GM10248 (cell line): ENCODE measurements at regions not wholly inside any gene's neighbourhood (a gene's known extent, or its start where the extent isn't known, plus 50 kb on each side); places are given as distances from the start of the nearest gene placed in this dataset.

Source experiments
- CTCF ChIA-PET: fragments of 300-600 bp; sonication (Branson Sonifier 250); formaldehyde crosslinking; extraction: SDS; loops from one replicate; lab custom pipeline; 2021; ENCODE audit warnings: antibody characterized with exemption; lab: Yijun Ruan, JAX
- POLR2A ChIA-PET: fragments of 350-650 bp; sonication (Branson Sonifier 250); formaldehyde crosslinking; extraction: SDS; loops from one replicate; lab custom pipeline; 2020; ENCODE audit warnings: antibody characterized with exemption; lab: Yijun Ruan, JAX
- DNase-seq: peaks from one replicate; pipeline ENCODE4 v3.0.0; 2012; ENCODE audit errors: extremely low spot score
- CTCF ChIP-seq: IDR thresholded peaks from 2 replicates; pipeline ENCODE4 v1.5.1; 2012; ENCODE audit warnings: mild to moderate bottlenecking, low read depth; ENCODE audit errors: extremely low read depth, missing control alignments, control extremely low read depth

GRCh38 chr18:11219571-11219970 is 70.2 kb upstream of the PIEZO2 start:
- ChIA-PET POLR2A (no interaction called here), CTCF (interaction anchor here (0.8 to 1.6 kb wide), 3 partner anchors 16 to 22 kb away, joined by 3 to 6 read pairs (median 3); no protein-coding TSS in a partner anchor)
- TF ChIP-seq CTCF, result no peak
- DNase-seq, result no peak

DNA sequence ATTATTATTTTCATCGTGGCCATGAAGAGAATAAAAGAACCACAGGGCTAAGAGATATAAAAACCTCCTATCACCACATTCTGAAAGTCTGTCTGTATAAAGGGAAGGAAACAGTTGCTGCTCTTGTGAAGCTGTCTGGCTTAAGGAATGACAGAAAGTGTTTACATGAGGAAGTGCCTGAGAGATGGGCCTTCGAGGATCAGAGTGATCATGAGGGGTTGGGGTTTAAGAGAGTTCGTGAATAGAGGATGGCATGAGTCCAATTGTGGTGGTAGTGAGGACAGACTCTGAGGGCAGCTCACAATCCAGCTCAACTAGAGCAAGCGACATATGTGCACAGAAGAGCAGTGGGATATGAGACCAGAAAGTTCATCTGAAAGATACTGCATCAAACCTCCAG is 65.8 kb upstream of the PIEZO2 start:
- DNase-seq, result no peak
- ChIA-PET POLR2A (no interaction called here), CTCF (no interaction called here)
- TF ChIP-seq CTCF, result no peak

- no peak for DNase-seq
- ChIA-PET POLR2A (no interaction called here), CTCF (no interaction called here)
- TF ChIP-seq CTCF, result no peak
Measured at GRCh38 chr18:11204020-11204419, 54.7 kb upstream of the PIEZO2 start.

DNA sequence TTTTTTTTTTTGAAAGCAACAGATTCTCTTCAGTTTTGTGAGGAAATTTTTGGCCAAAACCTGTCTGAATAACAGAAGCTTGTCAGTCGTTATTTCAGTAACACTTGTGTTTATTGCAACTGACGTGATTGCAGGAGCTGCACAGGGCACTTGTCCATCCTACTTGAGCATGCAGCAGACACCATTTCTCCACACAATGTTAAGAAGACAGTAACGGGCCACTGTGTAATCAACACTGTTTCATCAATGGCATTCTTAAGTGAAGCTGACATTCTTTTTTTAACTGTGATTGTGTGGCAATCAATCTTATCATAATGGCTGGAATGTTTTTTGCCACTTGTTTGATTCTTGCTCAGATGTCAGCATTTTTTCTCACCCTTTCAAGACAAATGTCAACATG is 50.1 kb upstream of the PIEZO2 start:
- TF ChIP-seq CTCF, result no peak
- no peak for DNase-seq
- CTCF ChIA-PET, result no interaction called here
- POLR2A ChIA-PET, result no interaction called here
